ENCODE measurements at regions not wholly inside any gene's neighbourhood (a gene's known extent, or its start where the extent isn't known, plus 50 kb on each side); places are given as distances from the start of the nearest gene placed in this dataset.

GRCh38 chr9:108439947-108440346 is 415.8 kb downstream of the ACTL7B start:
- TF ChIP-seq CTCF (IDR thresholded peaks at IDR 0.05; ENCODE audit: low read depth, low read length, poor library complexity, severe bottlenecking), result no peak
- no peak for TF ChIP-seq EZH2phosphoT487 (IDR thresholded peaks at IDR 0.05; ENCODE audit: borderline replicate concordance, low read length)
